ENCODE measurements at regions not wholly inside any gene's neighbourhood (a gene's known extent, or its start where the extent isn't known, plus 50 kb on each side); places are given as distances from the start of the nearest gene placed in this dataset.

DNA sequence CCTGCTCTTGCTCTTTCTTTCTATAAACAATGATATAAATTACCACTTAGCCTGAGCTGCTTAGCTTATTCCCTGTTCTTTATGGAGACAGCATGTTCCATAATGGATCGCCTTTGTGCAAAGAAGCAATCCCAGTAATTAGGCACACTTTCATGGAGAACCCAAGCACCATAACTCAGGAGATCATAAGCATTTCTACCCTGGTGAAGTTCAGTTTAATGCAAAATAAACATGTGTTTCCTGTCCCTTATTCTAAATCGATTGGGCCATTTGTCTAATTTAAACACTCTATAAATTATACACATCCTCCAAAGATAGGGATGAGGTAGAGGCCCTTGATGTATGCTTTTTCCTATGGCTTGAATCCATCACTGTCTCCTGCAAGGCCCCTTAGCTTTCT lies 75.8 kb upstream of the TMEM72 start:
- no peak for TF ChIP-seq CTCF (IDR thresholded peaks at IDR 0.05)
- no peak for TF ChIP-seq POLR2A (IDR thresholded peaks at IDR 0.05)

Data from body of pancreas (tissue), 4 donors.